Stimulated activated naive CD8-positive, alpha-beta T cell treated with anti-CD3 and anti-CD28 coated beads, Interleukin-15, Interleukin-2, amounts not matched to agents 100 ng/mL and 50 ng/mL, for 24 hours (primary cell): ENCODE measurements at regions not wholly inside any gene's neighbourhood (a gene's known extent, or its start where the extent isn't known, plus 50 kb on each side); places are given as distances from the start of the nearest gene placed in this dataset.

Experiments used
- H3K27ac Mint-ChIP-seq: one replicate; pipeline ENCODE4 v1.8.0; 2021; ENCODE audit warnings: mild to moderate bottlenecking, mixed read lengths
- H3K27me3 Mint-ChIP-seq: one replicate; pipeline ENCODE4 v1.8.0; 2021; ENCODE audit warnings: mixed read lengths
- H3K36me3 Mint-ChIP-seq: one replicate; pipeline ENCODE4 v1.8.0; 2021; ENCODE audit warnings: low read depth, mixed read lengths
- H3K4me1 Mint-ChIP-seq: one replicate; pipeline ENCODE4 v1.8.0; 2021; ENCODE audit warnings: low read depth, mixed read lengths
- H3K4me3 Mint-ChIP-seq: one replicate; pipeline ENCODE4 v1.8.0; 2021; ENCODE audit warnings: mild to moderate bottlenecking, mixed read lengths
- H3K9me3 Mint-ChIP-seq: one replicate; pipeline ENCODE4 v1.8.0; 2021; ENCODE audit warnings: mixed read lengths

DNA sequence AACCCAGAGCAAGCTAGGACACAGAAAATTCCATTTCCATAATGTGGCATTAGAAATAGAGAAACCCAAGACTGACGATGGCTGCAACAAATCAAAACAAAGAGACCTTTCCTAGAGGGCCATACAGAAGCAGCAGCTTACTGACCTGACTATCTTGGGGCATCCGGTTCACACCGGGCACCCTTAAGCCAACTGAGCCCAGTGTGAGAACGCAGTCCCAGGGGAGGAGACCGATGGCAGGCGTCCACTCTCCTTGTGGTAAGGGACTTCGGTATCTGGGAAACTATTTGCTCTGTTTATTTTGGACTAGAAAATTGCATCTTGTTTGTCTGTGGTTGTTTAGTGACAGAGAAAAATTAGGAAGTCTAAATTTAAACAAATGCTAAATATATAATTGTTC lies 244.8 kb upstream of the COPS8 start:
- Mint-ChIP-seq H3K36me3 (no peaks in the 10 kb centered on the region), H3K27me3 (no peaks in the 10 kb centered on the region), H3K4me3 (no peak overlapping the region), H3K27ac (no peak overlapping the region), H3K4me1 (no peaks in the 10 kb centered on the region), H3K9me3 (no peaks in the 10 kb centered on the region)

- no peaks in the 10 kb centered on the region for H3K36me3 Mint-ChIP-seq
- H3K4me3 Mint-ChIP-seq: no peak overlapping the region
- no peak overlapping the region for H3K27ac Mint-ChIP-seq
- no peaks in the 10 kb centered on the region for H3K4me1 Mint-ChIP-seq
- no peaks in the 10 kb centered on the region for H3K27me3 Mint-ChIP-seq
- no peaks in the 10 kb centered on the region for H3K9me3 Mint-ChIP-seq
Observed at GRCh38 chr2:236841389-236841788, 244.3 kb upstream of the COPS8 start.

DNA sequence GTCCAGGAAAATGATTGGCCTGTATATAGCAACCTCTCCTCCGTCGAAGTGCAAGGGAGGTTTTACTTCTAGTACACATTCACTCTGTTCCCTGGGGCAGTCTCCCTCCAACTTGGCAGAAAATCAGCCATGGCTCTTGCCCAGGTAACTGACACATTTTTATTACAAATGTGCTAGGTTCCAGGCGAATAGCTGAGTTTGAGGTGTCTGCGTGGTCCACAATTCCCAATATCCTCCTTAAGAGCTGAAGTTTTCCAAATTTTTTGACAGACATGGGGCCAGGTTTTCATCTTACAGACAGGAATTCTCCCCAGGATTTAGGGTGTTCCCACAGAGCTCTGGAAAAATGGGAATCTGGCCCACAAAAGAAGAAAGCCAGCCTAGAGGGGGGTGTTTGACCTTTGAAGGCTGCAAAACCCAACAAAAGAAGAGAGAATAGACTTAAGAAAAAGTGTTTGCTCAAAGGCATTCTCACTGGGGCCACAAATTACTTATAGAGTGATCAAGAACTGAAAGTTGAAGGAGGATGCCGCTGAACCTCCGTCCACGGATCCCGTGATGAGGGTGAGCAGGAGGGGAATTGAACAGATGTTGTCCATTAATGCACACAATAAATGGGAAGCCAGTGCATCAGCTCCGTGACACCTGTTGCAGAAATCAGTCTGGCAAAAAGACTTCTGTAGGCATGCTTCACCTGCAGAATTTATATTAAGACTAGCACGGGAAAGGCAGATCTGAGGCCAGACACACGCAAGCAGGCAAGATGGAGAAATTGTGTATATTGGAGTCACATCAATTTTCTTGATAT lies 242.3 kb upstream of the COPS8 start:
- no peaks in the 10 kb centered on the region for H3K27me3 Mint-ChIP-seq
- no peak overlapping the region for H3K27ac Mint-ChIP-seq
- no peaks in the 10 kb centered on the region for H3K4me1 Mint-ChIP-seq
- H3K36me3 Mint-ChIP-seq: no peaks in the 10 kb centered on the region
- no peak overlapping the region for H3K4me3 Mint-ChIP-seq
- H3K9me3 Mint-ChIP-seq: no peaks in the 10 kb centered on the region

DNA sequence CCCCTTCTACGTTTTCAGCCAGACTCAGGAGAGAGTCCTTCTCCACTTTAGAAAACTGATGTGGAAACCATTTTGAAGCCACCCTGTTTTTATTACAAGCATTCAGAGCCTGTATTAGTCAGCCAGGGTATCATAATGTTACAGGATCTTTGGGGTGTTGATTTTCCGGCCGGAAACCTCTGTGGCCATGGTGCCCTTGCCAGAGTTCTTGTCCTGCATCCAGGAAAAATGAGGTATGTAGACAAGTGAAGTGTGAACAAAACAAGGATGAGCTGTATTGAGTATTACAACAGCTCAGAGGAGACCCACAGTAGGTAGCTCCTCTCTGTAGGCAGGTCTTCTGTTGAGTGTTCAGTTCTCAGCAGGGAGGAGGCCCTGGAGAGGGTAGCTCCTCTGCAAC lies 241.0 kb upstream of the COPS8 start:
- H3K9me3 Mint-ChIP-seq: no peaks in the 10 kb centered on the region
- no peak overlapping the region for H3K27ac Mint-ChIP-seq
- H3K27me3 Mint-ChIP-seq: no peaks in the 10 kb centered on the region
- H3K36me3 Mint-ChIP-seq: no peaks in the 10 kb centered on the region
- no peak overlapping the region for H3K4me3 Mint-ChIP-seq
- H3K4me1 Mint-ChIP-seq: no peaks in the 10 kb centered on the region

DNA sequence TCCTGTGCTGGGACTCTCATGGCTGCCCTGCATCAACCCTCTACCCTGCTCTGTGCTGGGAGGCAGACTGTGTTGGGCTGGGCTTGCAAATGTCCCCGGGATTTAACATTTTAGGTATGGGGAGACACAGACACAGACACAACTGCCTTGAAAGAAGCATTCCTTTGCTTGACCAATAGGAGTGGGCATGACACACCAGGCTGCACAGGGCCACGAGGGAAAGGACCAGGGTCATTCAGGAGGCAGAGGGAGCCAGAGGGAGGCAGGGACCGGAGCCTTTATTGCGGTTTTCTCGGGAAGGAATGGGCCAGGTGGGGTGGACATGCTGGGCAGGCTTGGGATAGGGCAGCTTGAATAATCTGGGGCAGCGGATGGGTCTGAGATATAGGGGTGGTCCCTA lies 238.7 kb upstream of the COPS8 start:
- no peaks in the 10 kb centered on the region for H3K9me3 Mint-ChIP-seq
- H3K36me3 Mint-ChIP-seq: no peaks in the 10 kb centered on the region
- H3K4me1 Mint-ChIP-seq: no peaks in the 10 kb centered on the region
- H3K4me3 Mint-ChIP-seq: no peak overlapping the region
- H3K27me3 Mint-ChIP-seq: no peaks in the 10 kb centered on the region
- no peak overlapping the region for H3K27ac Mint-ChIP-seq

- H3K27me3 Mint-ChIP-seq: no peaks in the 10 kb centered on the region
- no peaks in the 10 kb centered on the region for H3K4me1 Mint-ChIP-seq
- H3K27ac Mint-ChIP-seq: no peak overlapping the region
- no peaks in the 10 kb centered on the region for H3K9me3 Mint-ChIP-seq
- no peaks in the 10 kb centered on the region for H3K36me3 Mint-ChIP-seq
- no peak overlapping the region for H3K4me3 Mint-ChIP-seq
Observed at GRCh38 chr2:236847538-236848263, 238.0 kb upstream of the COPS8 start.

GRCh38 chr2:236848501-236848900 lies 237.2 kb upstream of the COPS8 start:
- H3K27me3 Mint-ChIP-seq: no peaks in the 10 kb centered on the region
- no peak overlapping the region for H3K4me3 Mint-ChIP-seq
- H3K9me3 Mint-ChIP-seq: no peaks in the 10 kb centered on the region
- no peaks in the 10 kb centered on the region for H3K36me3 Mint-ChIP-seq
- no peaks in the 10 kb centered on the region for H3K4me1 Mint-ChIP-seq
- no peak overlapping the region for H3K27ac Mint-ChIP-seq

GRCh38 chr2:236849508-236849907 lies 236.2 kb upstream of the COPS8 start:
- Mint-ChIP-seq H3K4me3 (no peak overlapping the region), H3K27me3 (no peaks in the 10 kb centered on the region), H3K36me3 (no peaks in the 10 kb centered on the region), H3K4me1 (no peaks in the 10 kb centered on the region), H3K9me3 (no peaks in the 10 kb centered on the region), H3K27ac (no peak overlapping the region)

DNA sequence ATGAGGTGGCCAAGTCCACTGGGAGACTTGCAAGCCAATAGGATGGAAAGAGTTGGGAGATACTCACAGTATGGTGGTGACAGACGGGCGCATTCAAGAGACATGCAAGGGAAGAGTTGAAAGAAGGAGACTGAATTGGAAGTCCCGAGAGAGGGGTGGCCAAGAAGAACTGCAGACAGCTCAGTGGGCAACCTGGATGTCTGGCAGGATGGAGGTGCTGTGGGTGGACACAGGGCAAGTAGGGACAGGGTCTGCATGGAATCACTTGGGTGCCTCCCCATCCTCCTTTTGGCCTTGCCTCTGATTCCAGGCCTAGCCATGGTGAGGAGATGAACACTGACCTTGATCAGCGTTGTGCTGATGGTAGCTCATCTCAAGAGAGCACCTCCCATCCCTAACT lies 235.7 kb upstream of the COPS8 start:
- H3K4me3 Mint-ChIP-seq: no peak overlapping the region
- no peak overlapping the region for H3K27ac Mint-ChIP-seq
- H3K27me3 Mint-ChIP-seq: no peaks in the 10 kb centered on the region
- no peaks in the 10 kb centered on the region for H3K4me1 Mint-ChIP-seq
- no peaks in the 10 kb centered on the region for H3K36me3 Mint-ChIP-seq
- H3K9me3 Mint-ChIP-seq: no peaks in the 10 kb centered on the region

- H3K4me1 Mint-ChIP-seq: no peaks in the 10 kb centered on the region
- no peak overlapping the region for H3K27ac Mint-ChIP-seq
- H3K27me3 Mint-ChIP-seq: no peaks in the 10 kb centered on the region
- no peaks in the 10 kb centered on the region for H3K9me3 Mint-ChIP-seq
- H3K36me3 Mint-ChIP-seq: no peaks in the 10 kb centered on the region
- no peak overlapping the region for H3K4me3 Mint-ChIP-seq
Observed at GRCh38 chr2:236851187-236851586, 234.5 kb upstream of the COPS8 start.

- Mint-ChIP-seq H3K36me3 (no peaks in the 10 kb centered on the region), H3K4me3 (no peak overlapping the region), H3K9me3 (no peaks in the 10 kb centered on the region), H3K4me1 (no peaks in the 10 kb centered on the region), H3K27ac (no peak overlapping the region), H3K27me3 (no peaks in the 10 kb centered on the region)
Observed at GRCh38 chr2:236852100-236852976, 233.4 kb upstream of the COPS8 start.

DNA sequence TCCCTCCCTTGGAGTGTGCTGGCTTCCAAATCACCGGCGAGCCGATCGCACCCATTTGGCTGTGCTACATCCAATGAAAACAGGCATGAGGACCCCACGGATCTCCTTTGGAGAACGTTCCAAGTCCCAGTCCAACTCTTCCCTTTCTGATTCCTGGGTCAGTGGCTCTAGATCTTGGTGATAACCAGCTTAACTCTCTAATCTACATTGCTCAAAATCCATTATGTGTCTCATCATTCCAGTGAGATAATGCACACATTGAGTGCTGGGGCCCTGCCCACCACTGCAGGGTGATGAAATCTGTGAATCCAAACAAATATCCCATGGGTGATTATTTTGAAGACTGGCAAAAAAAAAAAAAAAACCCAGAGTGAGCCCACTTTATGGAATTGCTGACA lies 232.7 kb upstream of the COPS8 start:
- no peak overlapping the region for H3K4me3 Mint-ChIP-seq
- no peaks in the 10 kb centered on the region for H3K27me3 Mint-ChIP-seq
- no peaks in the 10 kb centered on the region for H3K4me1 Mint-ChIP-seq
- no peak overlapping the region for H3K27ac Mint-ChIP-seq
- no peaks in the 10 kb centered on the region for H3K9me3 Mint-ChIP-seq
- no peaks in the 10 kb centered on the region for H3K36me3 Mint-ChIP-seq

- no peak overlapping the region for H3K27ac Mint-ChIP-seq
- no peaks in the 10 kb centered on the region for H3K4me1 Mint-ChIP-seq
- no peaks in the 10 kb centered on the region for H3K27me3 Mint-ChIP-seq
- no peak overlapping the region for H3K4me3 Mint-ChIP-seq
- H3K9me3 Mint-ChIP-seq: no peaks in the 10 kb centered on the region
- H3K36me3 Mint-ChIP-seq: no peaks in the 10 kb centered on the region
Observed at GRCh38 chr2:236853585-236854051, 232.1 kb upstream of the COPS8 start.

- no peaks in the 10 kb centered on the region for H3K9me3 Mint-ChIP-seq
- H3K27ac Mint-ChIP-seq: no peak overlapping the region
- no peaks in the 10 kb centered on the region for H3K27me3 Mint-ChIP-seq
- H3K4me3 Mint-ChIP-seq: no peak overlapping the region
- H3K36me3 Mint-ChIP-seq: no peaks in the 10 kb centered on the region
- H3K4me1 Mint-ChIP-seq: no peaks in the 10 kb centered on the region
Observed at GRCh38 chr2:236855176-236855865, 230.4 kb upstream of the COPS8 start.
